GM21447 (cell line): ENCODE measurements at regions not wholly inside any gene's neighbourhood (a gene's known extent, or its start where the extent isn't known, plus 50 kb on each side); places are given as distances from the start of the nearest gene placed in this dataset.
A peak's percentile ranks its signal among the peaks of the same experiment; 100 is the strongest.
"Not testable (repeated sequence)": the region's sequence is repeated elsewhere in the genome, so short reads cannot be mapped to it uniquely, and the experiment has no call there.

Experiments used
- ATAC-seq: cut with Tn5 transposase; IDR thresholded peaks from one replicate; pipeline ENCODE4 v1.9.1; 2021; ENCODE audit not compliant: unreplicated experiment

GRCh38 chr2:65625982-65626381, 193.6 kb upstream of the SPRED2 start:
- ATAC-seq = no peak

- no peak for ATAC-seq
These were observed 190.6 kb upstream of the SPRED2 start for GRCh38 chr2:65622951-65623535.

GRCh38 chr2:65622499-65622898, 190.1 kb upstream of the SPRED2 start:
- no peak for ATAC-seq

GRCh38 chr2:65620524-65620923, 188.1 kb upstream of the SPRED2 start:
- ATAC-seq = no peak

GRCh38 chr2:65620026-65620425, 187.6 kb upstream of the SPRED2 start:
- no peak for ATAC-seq

- ATAC-seq = no peak
These were observed 183.2 kb upstream of the SPRED2 start for GRCh38 chr2:65615602-65616001.

- no peak for ATAC-seq
These were observed 181.7 kb upstream of the SPRED2 start for GRCh38 chr2:65613968-65614555.

GRCh38 chr2:65611488-65611887, 179.1 kb upstream of the SPRED2 start:
- ATAC-seq = no peak

GRCh38 chr2:65608916-65609315, 176.5 kb upstream of the SPRED2 start:
- no peak for ATAC-seq

- ATAC-seq = no peak
These were observed 176.1 kb upstream of the SPRED2 start for GRCh38 chr2:65608466-65608865.

- ATAC-seq = no peak
These were observed 175.4 kb upstream of the SPRED2 start for GRCh38 chr2:65607662-65608305.

- ATAC-seq = peak; percentile 41
These were observed 173.3 kb upstream of the SPRED2 start for GRCh38 chr2:65605743-65606058.

- no peak for ATAC-seq
These were observed 172.8 kb upstream of the SPRED2 start for GRCh38 chr2:65605058-65605742.

- no peak for ATAC-seq
These were observed 171.8 kb upstream of the SPRED2 start for GRCh38 chr2:65604246-65604645.

GRCh38 chr2:65602603-65603235, 170.3 kb upstream of the SPRED2 start:
- no peak for ATAC-seq

GRCh38 chr2:65600871-65601270, 168.5 kb upstream of the SPRED2 start:
- not testable (repeated sequence) for ATAC-seq

GRCh38 chr2:65600351-65600750, 168.0 kb upstream of the SPRED2 start:
- ATAC-seq = not testable (repeated sequence)

GRCh38 chr2:65599693-65600092, 167.3 kb upstream of the SPRED2 start:
- ATAC-seq = no peak

- no peak for ATAC-seq
These were observed 166.6 kb upstream of the SPRED2 start for GRCh38 chr2:65598996-65599395.

- no peak for ATAC-seq
These were observed 165.9 kb upstream of the SPRED2 start for GRCh38 chr2:65598264-65598663.

- ATAC-seq = no peak
These were observed 163.2 kb upstream of the SPRED2 start for GRCh38 chr2:65595630-65596029.

- ATAC-seq = no peak
These were observed 161.8 kb upstream of the SPRED2 start for GRCh38 chr2:65594150-65594549.
